ENCODE measurements at regions not wholly inside any gene's neighbourhood (a gene's known extent, or its start where the extent isn't known, plus 50 kb on each side); places are given as distances from the start of the nearest gene placed in this dataset.

GRCh38 chr11:91365986-91366585, 858.5 kb upstream of the FAT3 start:
- DNase-seq (ENCODE audit: low read depth in 1 of 2, low spot score in 1 of 2), result no peak
- H3K27me3 ChIP-seq (ENCODE audit: insufficient read depth, poor library complexity, severe bottlenecking), result no peaks in the 10 kb centered on the region
- TF ChIP-seq SPI1 (IDR thresholded peaks at IDR 0.05; ENCODE audit: borderline replicate concordance, low read depth), result no peak
- TF ChIP-seq CTCF (IDR thresholded peaks at IDR 0.05; ENCODE audit: insufficient read depth, low read length), result no peak
- no peak for TF ChIP-seq POLR2AphosphoS5 (IDR thresholded peaks at IDR 0.05; ENCODE audit: low read depth)
- TF ChIP-seq REST (IDR thresholded peaks at IDR 0.05; ENCODE audit: insufficient replicate concordance, low read depth), result no peak
- TF ChIP-seq GABPA (IDR thresholded peaks at IDR 0.05; ENCODE audit: low read depth), result no peak

GRCh38 chr11:91350931-91351330, 873.7 kb upstream of the FAT3 start:
- DNase-seq (ENCODE audit: low read depth in 1 of 2, low spot score in 1 of 2), result no peak
- Histone ChIP-seq H3K27ac (replicated peaks) (no peak overlapping the region), H3K4me3 (replicated peaks; ENCODE audit: insufficient read depth, low read length) (no peak overlapping the region), H3K27me3 (ENCODE audit: insufficient read depth, poor library complexity, severe bottlenecking) (no peaks in the 10 kb centered on the region)
- no peak for TF ChIP-seq POLR2AphosphoS5 (IDR thresholded peaks at IDR 0.05; ENCODE audit: low read depth)
- TF ChIP-seq CTCF (IDR thresholded peaks at IDR 0.05; ENCODE audit: insufficient read depth, low read length), result no peak
- TF ChIP-seq SPI1 (IDR thresholded peaks at IDR 0.05; ENCODE audit: borderline replicate concordance, low read depth), result no peak
- no peak for TF ChIP-seq GABPA (IDR thresholded peaks at IDR 0.05; ENCODE audit: low read depth)
- no peak for TF ChIP-seq REST (IDR thresholded peaks at IDR 0.05; ENCODE audit: insufficient replicate concordance, low read depth)

More at GRCh38 chr11:91365986-91366585, 858.5 kb upstream of the FAT3 start:
- Histone ChIP-seq H3K27ac (replicated peaks) (no peak overlapping the region), H3K4me3 (replicated peaks; ENCODE audit: insufficient read depth, low read length) (no peak overlapping the region)

- H3K27ac ChIP-seq (replicated peaks), result no peak overlapping the region
- no peak overlapping the region for H3K4me3 ChIP-seq (replicated peaks; ENCODE audit: insufficient read depth, low read length)
- TF ChIP-seq CTCF (IDR thresholded peaks at IDR 0.05; ENCODE audit: insufficient read depth, low read length) (no peak), REST (IDR thresholded peaks at IDR 0.05; ENCODE audit: insufficient replicate concordance, low read depth) (no peak), SPI1 (IDR thresholded peaks at IDR 0.05; ENCODE audit: borderline replicate concordance, low read depth) (no peak), GABPA (IDR thresholded peaks at IDR 0.05; ENCODE audit: low read depth) (no peak), POLR2AphosphoS5 (IDR thresholded peaks at IDR 0.05; ENCODE audit: low read depth) (no peak)
- no peaks in the 10 kb centered on the region for H3K27me3 ChIP-seq (ENCODE audit: insufficient read depth, poor library complexity, severe bottlenecking)
- no peak for DNase-seq (ENCODE audit: low read depth in 1 of 2, low spot score in 1 of 2)
Measured at GRCh38 chr11:91326751-91327150, 897.9 kb upstream of the FAT3 start.
